ENCODE measurements at regions not wholly inside any gene's neighbourhood (a gene's known extent, or its start where the extent isn't known, plus 50 kb on each side); places are given as distances from the start of the nearest gene placed in this dataset.

GRCh38 chr7:13320333-13320732 lies 632.9 kb downstream of the ARL4A start:
- TF ChIP-seq CTCF (IDR thresholded peaks at IDR 0.05; ENCODE audit: low read depth, low read length): no peak
- H3K4me3 ChIP-seq (ENCODE audit: low read depth, low read length): no peak overlapping the region
- DNase-seq: no peak
- no peaks in the 10 kb centered on the region for H3K27me3 ChIP-seq (ENCODE audit: insufficient read depth, low read depth, severe bottlenecking)
- H3K36me3 ChIP-seq: no peaks in the 10 kb centered on the region
- no peaks in the 10 kb centered on the region for H3K9me3 ChIP-seq (ENCODE audit: severe bottlenecking)
- no peak overlapping the region for H3K27ac ChIP-seq

- Histone ChIP-seq H3K36me3 (no peaks in the 10 kb centered on the region), H3K27ac (no peak overlapping the region), H3K27me3 (ENCODE audit: insufficient read depth, low read depth, severe bottlenecking) (no peaks in the 10 kb centered on the region), H3K9me3 (ENCODE audit: severe bottlenecking) (no peaks in the 10 kb centered on the region), H3K4me3 (ENCODE audit: low read depth, low read length) (no peak overlapping the region)
- TF ChIP-seq CTCF (IDR thresholded peaks at IDR 0.05; ENCODE audit: low read depth, low read length): no peak
- DNase-seq: no peak
These were observed 633.9 kb downstream of the ARL4A start for GRCh38 chr7:13321316-13321715.

GRCh38 chr7:13322126-13322525 lies 634.7 kb downstream of the ARL4A start:
- Histone ChIP-seq H3K9me3 (ENCODE audit: severe bottlenecking) (no peaks in the 10 kb centered on the region), H3K36me3 (no peaks in the 10 kb centered on the region), H3K27me3 (ENCODE audit: insufficient read depth, low read depth, severe bottlenecking) (no peaks in the 10 kb centered on the region), H3K4me3 (ENCODE audit: low read depth, low read length) (no peak overlapping the region), H3K27ac (no peak overlapping the region)
- no peak for DNase-seq
- no peak for TF ChIP-seq CTCF (IDR thresholded peaks at IDR 0.05; ENCODE audit: low read depth, low read length)

- Histone ChIP-seq H3K9me3 (ENCODE audit: severe bottlenecking) (no peaks in the 10 kb centered on the region), H3K36me3 (no peaks in the 10 kb centered on the region), H3K27ac (no peak overlapping the region), H3K27me3 (ENCODE audit: insufficient read depth, low read depth, severe bottlenecking) (no peaks in the 10 kb centered on the region), H3K4me3 (ENCODE audit: low read depth, low read length) (no peak overlapping the region)
- no peak for DNase-seq
- TF ChIP-seq CTCF (IDR thresholded peaks at IDR 0.05; ENCODE audit: low read depth, low read length): no peak
These were observed 640.2 kb downstream of the ARL4A start for GRCh38 chr7:13327669-13328068.

GRCh38 chr7:13333371-13333770 lies 645.9 kb downstream of the ARL4A start:
- H3K4me3 ChIP-seq (ENCODE audit: low read depth, low read length): no peak overlapping the region
- no peak for TF ChIP-seq CTCF (IDR thresholded peaks at IDR 0.05; ENCODE audit: low read depth, low read length)
- no peaks in the 10 kb centered on the region for H3K36me3 ChIP-seq
- DNase-seq: no peak
- H3K27ac ChIP-seq: no peak overlapping the region
- no peaks in the 10 kb centered on the region for H3K27me3 ChIP-seq (ENCODE audit: insufficient read depth, low read depth, severe bottlenecking)
- no peaks in the 10 kb centered on the region for H3K9me3 ChIP-seq (ENCODE audit: severe bottlenecking)

- Histone ChIP-seq H3K9me3 (ENCODE audit: severe bottlenecking) (no peaks in the 10 kb centered on the region), H3K27me3 (ENCODE audit: insufficient read depth, low read depth, severe bottlenecking) (no peaks in the 10 kb centered on the region), H3K36me3 (no peaks in the 10 kb centered on the region), H3K4me3 (ENCODE audit: low read depth, low read length) (no peak overlapping the region), H3K27ac (no peak overlapping the region)
- DNase-seq: no peak
- TF ChIP-seq CTCF (IDR thresholded peaks at IDR 0.05; ENCODE audit: low read depth, low read length): no peak
These were observed 648.8 kb downstream of the ARL4A start for GRCh38 chr7:13336227-13336626.

All from WERI-Rb-1 (cell line).